H1 (cell line): ENCODE measurements at regions not wholly inside any gene's neighbourhood (a gene's known extent, or its start where the extent isn't known, plus 50 kb on each side); places are given as distances from the start of the nearest gene placed in this dataset.

ENCODE experiments used
- EGR1 ChIP-seq: IDR thresholded peaks from 2 replicates; pipeline ENCODE4 v1.6.1; 2011; ENCODE audit warnings: low read depth, low read length, borderline replicate concordance
- KDM4A ChIP-seq: IDR thresholded peaks from one replicate; pipeline ENCODE4 v1.7.1; 2012; ENCODE audit warnings: low read depth, mild to moderate bottlenecking, moderate library complexity, low read length, inconsistent platforms; ENCODE audit not compliant: severe bottlenecking
- MAFK ChIP-seq: IDR thresholded peaks from 2 replicates; pipeline ENCODE4 v1.6.1; 2012; ENCODE audit warnings: low read depth, mild to moderate bottlenecking, improper control_type of control experiment, low read length
- ZNF274 ChIP-seq: IDR thresholded peaks from 2 replicates; pipeline ENCODE4 v1.7.0; 2012; ENCODE audit warnings: low read length, borderline replicate concordance; ENCODE audit errors: extremely low read depth
- TF ChIP-seq, protein P1 (sequence below): IDR thresholded peaks from 2 replicates; pipeline ENCODE4 v1.6.1; 2011; ENCODE audit warnings: low read length, improper control_type of control experiment

DNA sequence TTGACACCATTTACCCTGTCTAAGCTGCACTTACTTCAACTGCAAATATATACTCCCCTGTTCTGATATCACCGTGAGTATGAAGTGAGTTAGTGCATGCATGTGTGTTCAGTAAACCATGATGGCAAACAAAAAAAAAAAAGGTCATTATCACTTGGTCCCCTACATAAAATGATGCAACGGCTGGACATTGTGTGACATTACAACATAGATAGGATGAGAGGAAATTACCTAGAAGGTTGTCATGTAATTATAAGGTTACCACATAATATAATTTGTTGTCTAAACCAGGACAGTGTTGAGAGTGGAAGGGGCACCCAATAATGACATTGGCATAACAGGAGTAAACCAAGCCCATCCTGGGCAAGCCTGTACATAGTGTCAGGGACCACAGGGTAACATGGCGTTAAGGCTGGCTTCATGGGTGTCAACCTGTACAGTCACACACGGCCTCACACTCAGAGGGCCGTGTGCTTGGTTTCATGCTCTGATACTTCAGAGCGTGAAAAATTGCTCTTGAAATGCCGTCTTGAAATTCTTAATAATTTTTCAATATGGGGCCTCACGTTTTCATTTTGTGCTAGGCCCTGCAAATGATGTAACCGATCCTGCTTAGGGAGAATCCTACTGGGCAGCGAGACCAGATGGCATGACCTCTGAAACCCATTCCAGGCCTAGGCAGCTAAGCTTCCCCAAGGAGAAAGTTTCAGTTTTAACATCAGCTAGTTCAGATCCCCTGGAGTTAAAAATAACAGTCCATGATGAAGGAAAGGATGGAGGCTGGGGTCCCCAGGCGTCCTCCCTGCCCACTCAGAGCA is 106.1 kb downstream of the AXIN2 start (continued):
- TF ChIP-seq KDM4A (no peak), MAFK (no peak), ZNF274 (no peak), EGR1 (no peak)
- TF ChIP-seq, protein P1, sequence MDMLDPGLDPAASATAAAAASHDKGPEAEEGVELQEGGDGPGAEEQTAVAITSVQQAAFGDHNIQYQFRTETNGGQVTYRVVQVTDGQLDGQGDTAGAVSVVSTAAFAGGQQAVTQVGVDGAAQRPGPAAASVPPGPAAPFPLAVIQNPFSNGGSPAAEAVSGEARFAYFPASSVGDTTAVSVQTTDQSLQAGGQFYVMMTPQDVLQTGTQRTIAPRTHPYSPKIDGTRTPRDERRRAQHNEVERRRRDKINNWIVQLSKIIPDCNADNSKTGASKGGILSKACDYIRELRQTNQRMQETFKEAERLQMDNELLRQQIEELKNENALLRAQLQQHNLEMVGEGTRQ, result no peak
